Germinal center (tissue), 1 donor: ENCODE measurements at regions not wholly inside any gene's neighbourhood (a gene's known extent, or its start where the extent isn't known, plus 50 kb on each side); places are given as distances from the start of the nearest gene placed in this dataset.
"Not testable (repeated sequence)": the region's sequence is repeated elsewhere in the genome, so short reads cannot be mapped to it uniquely, and the experiment has no call there.

Experiments used
- DNase-seq: peaks from one replicate; pipeline ENCODE4 v3.0.0; 2012; ENCODE audit warnings: mixed read lengths, low spot score

- DNase-seq, result not testable (repeated sequence)
Observed at GRCh38 chr7:14967376-14967775, 64.8 kb upstream of the DGKB start.

DNA sequence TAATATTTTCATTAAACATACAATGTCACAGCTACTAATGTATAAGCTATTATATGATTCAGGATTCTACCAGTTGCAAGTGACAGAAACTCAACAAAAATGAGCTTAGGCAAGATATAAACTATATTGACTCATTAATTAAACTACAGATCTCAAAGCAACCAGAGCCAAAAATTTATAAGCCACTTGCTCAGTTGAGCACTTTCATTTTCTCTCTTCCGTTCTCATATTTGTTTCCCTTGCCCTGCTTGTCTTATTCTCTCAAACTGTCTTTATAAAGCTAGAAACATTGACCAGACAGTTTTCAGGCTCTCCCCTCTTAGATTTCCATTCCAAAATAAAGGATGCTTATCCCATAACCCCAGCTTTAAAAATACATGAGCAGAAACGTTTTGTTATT is 60.2 kb upstream of the DGKB start:
- DNase-seq, result no peak

GRCh38 chr7:14960721-14961120 is 58.2 kb upstream of the DGKB start:
- no peak for DNase-seq

- no peak for DNase-seq
Observed at GRCh38 chr7:14959339-14959738, 56.8 kb upstream of the DGKB start.

DNA sequence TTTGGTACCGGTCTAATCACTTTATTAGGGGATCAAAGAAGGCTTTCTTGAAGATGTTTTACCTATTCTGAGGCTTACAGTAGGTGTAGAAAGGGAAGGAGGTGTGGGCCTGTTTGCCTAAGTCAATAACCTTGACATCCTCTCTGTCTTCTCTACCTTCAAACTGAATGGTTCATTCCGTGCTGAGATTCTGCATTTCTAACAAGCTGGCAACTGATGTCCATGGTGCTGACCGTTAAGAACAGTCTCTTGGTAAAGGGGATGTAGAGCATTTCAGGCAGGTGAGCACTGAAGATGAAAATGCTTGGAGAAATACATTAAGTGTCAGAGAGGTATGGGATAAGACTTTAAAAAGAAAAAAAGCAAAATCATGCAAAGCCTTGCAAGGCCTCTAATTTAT is 51.5 kb upstream of the DGKB start:
- no peak for DNase-seq
